ENCODE measurements at regions not wholly inside any gene's neighbourhood (a gene's known extent, or its start where the extent isn't known, plus 50 kb on each side); places are given as distances from the start of the nearest gene placed in this dataset.
"Not testable (repeated sequence)": the region's sequence is repeated elsewhere in the genome, so short reads cannot be mapped to it uniquely, and the experiment has no call there.

DNA sequence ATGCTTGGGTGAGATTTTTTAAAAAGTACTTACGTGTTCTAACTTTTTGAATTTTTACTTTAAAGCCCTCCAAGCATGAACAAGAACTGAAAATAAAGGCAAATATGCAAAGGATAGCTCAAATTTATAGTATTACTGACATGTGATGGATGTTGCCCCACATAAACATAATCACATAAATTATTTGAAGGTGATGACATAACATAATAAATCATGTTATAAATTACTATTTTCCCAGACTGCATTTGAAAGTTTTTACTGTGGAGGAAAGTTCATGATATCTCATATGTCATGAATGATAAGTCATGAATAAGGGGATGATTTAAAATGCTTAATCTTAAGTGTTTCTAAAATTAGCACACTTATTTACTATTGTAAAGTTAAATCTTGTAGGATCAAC lies 705.7 kb upstream of the SLITRK1 start:
- Histone ChIP-seq H3K27ac (no peak overlapping the region), H3K4me3 (no peak overlapping the region), H3K36me3 (no peaks in the 10 kb centered on the region), H3K9me3 (no peaks in the 10 kb centered on the region), H3K4me1 (no peaks in the 10 kb centered on the region), H3K27me3 (ENCODE audit: low read depth) (no peaks in the 10 kb centered on the region)
- intact Hi-C loops (cut with DNase I) = no loop called here
- no peak for TF ChIP-seq CTCF (IDR thresholded peaks at IDR 0.05)
- no peak for DNase-seq
- ATAC-seq = no peak

GRCh38 chr13:84579901-84580300 lies 697.6 kb upstream of the SLITRK1 start:
- H3K9me3 ChIP-seq; ATAC-seq; H3K27ac ChIP-seq; intact Hi-C loops (cut with DNase I); DNase-seq; H3K27me3 ChIP-seq (ENCODE audit: low read depth); H3K36me3 ChIP-seq; H3K4me3 ChIP-seq; H3K4me1 ChIP-seq: not testable (repeated sequence)

DNA sequence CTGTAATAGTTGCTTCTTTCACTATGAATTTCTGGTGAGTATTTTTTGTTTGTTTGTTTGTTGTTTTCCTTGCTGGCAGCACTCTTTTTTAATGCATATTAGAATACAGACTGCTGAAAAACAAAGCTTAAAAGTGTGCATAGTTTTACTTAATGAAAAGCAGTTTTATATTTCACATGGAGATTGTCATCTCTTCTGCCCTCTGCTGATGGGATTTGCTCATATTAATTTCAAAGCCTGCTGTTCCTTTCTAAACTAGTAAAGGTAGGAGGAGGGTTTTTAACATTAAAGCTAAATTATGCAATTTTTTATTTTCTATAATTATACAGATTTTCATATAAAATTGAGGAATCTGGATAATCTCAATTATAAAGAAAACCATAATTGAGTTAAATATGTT lies 692.6 kb upstream of the SLITRK1 start:
- Histone ChIP-seq H3K9me3 (no peaks in the 10 kb centered on the region), H3K4me1 (no peaks in the 10 kb centered on the region), H3K27ac (no peak overlapping the region), H3K36me3 (no peaks in the 10 kb centered on the region), H3K4me3 (no peak overlapping the region), H3K27me3 (ENCODE audit: low read depth) (no peaks in the 10 kb centered on the region)
- intact Hi-C loops (cut with DNase I) = no loop called here
- TF ChIP-seq CTCF (IDR thresholded peaks at IDR 0.05) = no peak
- DNase-seq (no peak), ATAC-seq (no peak)

- no peak overlapping the region for H3K27ac ChIP-seq
- DNase-seq = no peak
- no peaks in the 10 kb centered on the region for H3K4me1 ChIP-seq
- no peaks in the 10 kb centered on the region for H3K9me3 ChIP-seq
- no peak overlapping the region for H3K4me3 ChIP-seq
- H3K36me3 ChIP-seq = no peaks in the 10 kb centered on the region
- ATAC-seq = no peak
- H3K27me3 ChIP-seq (ENCODE audit: low read depth) = no peaks in the 10 kb centered on the region
- intact Hi-C loops (cut with DNase I) = no loop called here
- no peak for TF ChIP-seq CTCF (IDR thresholded peaks at IDR 0.05)
Observed at GRCh38 chr13:84571264-84571663, 689.0 kb upstream of the SLITRK1 start.

DNA sequence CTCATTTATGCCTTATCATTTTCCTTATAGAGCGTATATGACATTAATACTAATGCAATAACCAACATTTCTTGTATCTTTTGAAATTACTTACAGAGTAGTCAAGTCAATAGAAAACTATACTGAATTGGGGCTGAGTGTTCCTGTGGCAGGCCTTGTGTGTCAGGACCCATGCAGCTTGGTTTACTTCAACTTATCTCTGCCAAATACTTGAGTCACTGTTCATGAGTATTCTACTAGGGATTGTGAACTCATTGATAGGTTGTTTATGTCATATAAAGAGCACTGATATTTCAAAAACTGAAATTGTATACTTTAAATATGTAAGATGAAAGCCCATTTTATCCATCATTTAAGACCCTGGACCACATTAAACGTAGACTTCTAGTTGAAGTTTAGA lies 688.6 kb upstream of the SLITRK1 start:
- intact Hi-C loops (cut with DNase I) = no loop called here

DNA sequence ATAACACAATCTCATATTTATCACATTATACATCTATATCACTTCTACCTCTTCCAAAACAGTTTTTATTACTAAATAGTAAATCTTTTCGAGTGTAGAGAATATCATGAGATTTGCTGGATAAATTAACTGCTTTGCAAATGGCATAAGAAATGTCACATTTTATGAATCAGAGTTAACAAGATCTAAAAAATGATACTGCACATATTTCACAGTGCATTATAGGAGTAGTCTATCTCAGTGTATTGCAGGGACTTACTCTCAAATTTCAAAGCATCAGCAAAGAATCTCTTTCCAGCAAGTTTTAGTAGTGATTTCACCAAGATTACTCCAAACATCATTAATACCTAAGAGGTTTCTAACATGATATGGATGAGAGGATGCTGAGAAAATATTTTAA lies 687.1 kb upstream of the SLITRK1 start:
- Histone ChIP-seq H3K27me3 (ENCODE audit: low read depth) (no peaks in the 10 kb centered on the region), H3K4me3 (no peak overlapping the region), H3K4me1 (no peaks in the 10 kb centered on the region), H3K36me3 (no peaks in the 10 kb centered on the region), H3K27ac (no peak overlapping the region), H3K9me3 (no peaks in the 10 kb centered on the region)
- ATAC-seq = no peak
- intact Hi-C loops (cut with DNase I) = no loop called here
- no peak for TF ChIP-seq CTCF (IDR thresholded peaks at IDR 0.05)
- DNase-seq = no peak

More for the DNA sequence above, 688.6 kb upstream of the SLITRK1 start:
- no peak for TF ChIP-seq CTCF (IDR thresholded peaks at IDR 0.05)
- DNase-seq (no peak), ATAC-seq (no peak)
- Histone ChIP-seq H3K4me3 (no peak overlapping the region), H3K9me3 (no peaks in the 10 kb centered on the region), H3K27me3 (ENCODE audit: low read depth) (no peaks in the 10 kb centered on the region), H3K4me1 (no peaks in the 10 kb centered on the region), H3K27ac (no peak overlapping the region), H3K36me3 (no peaks in the 10 kb centered on the region)
